WI38 (cell line): ENCODE measurements at regions not wholly inside any gene's neighbourhood (a gene's known extent, or its start where the extent isn't known, plus 50 kb on each side); places are given as distances from the start of the nearest gene placed in this dataset.

Source experiments
- H3K4me3 ChIP-seq: 2 replicates; pipeline ENCODE4 v1.5.1; 2011; ENCODE audit warnings: low read depth, mild to moderate bottlenecking, control low read depth, low read length
- CTCF ChIP-seq: IDR thresholded peaks from 2 replicates; pipeline ENCODE4 v1.5.1; 2012; ENCODE audit warnings: low read depth, mild to moderate bottlenecking, control low read depth, low read length

- H3K4me3 ChIP-seq, result no peak overlapping the region
Measured at GRCh38 chr3:28788571-28788970, 439.9 kb upstream of the AZI2 start.

GRCh38 chr3:28791713-28792255 is 443.2 kb upstream of the AZI2 start:
- H3K4me3 ChIP-seq, result no peak overlapping the region

More at GRCh38 chr3:28788571-28788970, 439.9 kb upstream of the AZI2 start:
- TF ChIP-seq CTCF, result no peak

GRCh38 chr3:28792604-28793003 is 444.0 kb upstream of the AZI2 start:
- TF ChIP-seq CTCF, result no peak
- H3K4me3 ChIP-seq, result no peak overlapping the region

More at GRCh38 chr3:28791713-28792255, 443.2 kb upstream of the AZI2 start:
- no peak for TF ChIP-seq CTCF

GRCh38 chr3:28799084-28799483 is 450.5 kb upstream of the AZI2 start:
- H3K4me3 ChIP-seq, result no peak overlapping the region
- TF ChIP-seq CTCF, result no peak

GRCh38 chr3:28800203-28800602 is 451.6 kb upstream of the AZI2 start:
- no peak overlapping the region for H3K4me3 ChIP-seq
- TF ChIP-seq CTCF, result no peak

GRCh38 chr3:28808068-28808467 is 459.4 kb upstream of the AZI2 start:
- H3K4me3 ChIP-seq, result no peak overlapping the region
- no peak for TF ChIP-seq CTCF

- TF ChIP-seq CTCF, result no peak
- H3K4me3 ChIP-seq, result no peak overlapping the region
Measured at GRCh38 chr3:28816017-28816416, 464.9 kb upstream of the RBMS3 start.
